Transverse colon (tissue), 4 donors: ENCODE measurements at regions not wholly inside any gene's neighbourhood (a gene's known extent, or its start where the extent isn't known, plus 50 kb on each side); places are given as distances from the start of the nearest gene placed in this dataset.

ENCODE experiments used
- DNase-seq: peaks from one replicate; pipeline ENCODE4 v3.0.0-alpha.2; 2019
- H3K27ac ChIP-seq, 4 donors: fragments of 200-600 bp; sonication (generic); 2 replicates each; pipeline ENCODE4 v1.5.1; 2016 to 2018; ENCODE audit warnings: inconsistent platforms in 4 of 4
- H3K27me3 ChIP-seq: fragments of 200-600 bp; sonication (generic); 2 replicates; pipeline ENCODE4 v1.5.1; 2017; ENCODE audit warnings: inconsistent platforms
- H3K36me3 ChIP-seq, 4 donors: fragments of 200-600 bp; sonication (generic); 2 replicates each; pipeline ENCODE4 v1.5.1; 2017 to 2019; ENCODE audit warnings: inconsistent platforms in 4 of 4
- H3K4me1 ChIP-seq, 4 donors: fragments of 200-600 bp; sonication (generic); 2 replicates each; pipeline ENCODE4 v1.5.1; 2017 to 2020; ENCODE audit warnings: inconsistent platforms in 4 of 4
- H3K4me3 ChIP-seq, 4 donors: fragments of 200-600 bp; sonication (generic); 1 replicate in 1 of 4; 2 replicates in 3 of 4; pipeline versions ENCODE4 v1.5.1 to v1.6.1; 2017 to 2019; ENCODE audit warnings: inconsistent platforms in 4 of 4
- H3K9me3 ChIP-seq, 2 donors: fragments of 200-600 bp; sonication (generic); 2 replicates each; pipeline ENCODE4 v1.5.1; 2017 to 2019; ENCODE audit warnings: inconsistent platforms in 2 of 2
- EP300 ChIP-seq: sonication (generic); formaldehyde crosslinking; IDR thresholded peaks from one replicate; pipeline ENCODE4 v1.6.1; 2017; ENCODE audit warnings: antibody characterized with exemption, low read depth
- POLR2A ChIP-seq: fragments of 450-650 bp; IDR thresholded peaks from one replicate; pipeline ENCODE4 v1.6.1; 2016; ENCODE audit warnings: antibody characterized with exemption, mild to moderate bottlenecking, moderate library complexity
- POLR2AphosphoS5 ChIP-seq, 3 donors: sonication (generic); formaldehyde crosslinking; IDR thresholded peaks; one replicate each; pipeline ENCODE4 v1.6.1; 2016; ENCODE audit warnings: antibody characterized with exemption in 3 of 3
- WGBS, 2 donors: methylation state at CpG; one replicate each; pipeline ENCODE4 v1.1.5; 2018; ENCODE audit warnings: low coverage in 1 of 2; 5-methylcytosine and 5-hydroxymethylcytosine counted together
- in situ Hi-C, 4 donors: fragments of 200-750 bp; cut with MboI; loops; one replicate each; pipeline versions ENCODE4 v1.15.0 to v1.15.1; 2017; ENCODE audit warnings: low sequenced_read_pairs in 3 of 4, low pct_ligation_motif_present in 1 of 4, low pct_unique_long_range_greater_than_20kb in 1 of 4
- intact Hi-C: fragments of 100-400 bp; cut with DNase I; formaldehyde crosslinking; loops from one replicate; pipeline ENCODE4 v1.15.1; 2023; ENCODE audit warnings: low total_unique reads
- TF ChIP-seq, protein P1 (sequence below), 5 experiments: fragments of 200-600 bp in 3 of 5; fragments of 450-650 bp in 2 of 5; sonication (generic) in 3 of 5; IDR thresholded peaks; 1 replicate in 2 of 5; 2 replicates in 3 of 5; pipeline ENCODE4 v1.5.1; 2016 to 2017; ENCODE audit warnings: antibody characterized with exemption in 5 of 5, inconsistent platforms in 3 of 5, mild to moderate bottlenecking in 2 of 5, moderate library complexity in 1 of 5

DNA sequence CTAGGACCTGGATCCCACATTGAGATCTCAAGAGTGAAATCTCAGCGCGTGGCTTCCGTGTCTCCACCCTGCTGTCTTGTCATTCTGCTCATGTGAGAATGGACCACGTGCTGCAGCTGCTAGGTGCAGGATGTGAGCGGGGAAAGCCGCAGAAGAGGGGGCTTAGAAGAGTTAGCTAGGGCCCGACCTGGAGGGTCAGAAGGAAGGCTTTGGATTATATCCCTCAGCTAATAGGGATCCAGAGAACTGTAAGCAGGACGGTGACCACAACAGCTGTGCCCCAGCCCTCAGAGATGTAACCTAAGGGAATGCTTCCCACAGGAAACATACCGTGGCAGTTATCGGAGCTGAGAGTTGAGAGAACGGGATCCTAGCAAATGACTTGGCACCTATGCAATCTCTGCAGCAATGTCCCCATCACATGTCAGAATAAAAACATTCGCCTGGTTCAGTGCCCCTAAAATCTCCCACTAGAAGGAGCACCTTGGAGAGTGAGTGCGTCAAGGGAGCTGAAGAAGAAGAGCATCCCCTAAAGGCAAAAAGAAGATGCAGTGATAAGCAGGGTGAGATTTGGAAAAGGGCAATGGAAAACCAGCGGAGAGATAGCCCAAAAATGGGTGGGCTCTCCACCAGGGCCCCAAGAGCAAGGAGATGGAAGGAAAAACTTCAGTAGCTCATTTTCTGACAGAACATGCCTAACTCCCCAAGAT is 76.9 kb upstream of the ST8SIA2 start:
- no peak for DNase-seq
- in situ Hi-C loops: no loop called here
- 79 to 80% methylated on average over 8 to 14 of the region's 14 CpGs for WGBS, 2 donors
- Histone ChIP-seq H3K9me3 (no peaks in the 10 kb centered on the region), H3K4me3 (no peak overlapping the region), H3K36me3 (no peaks in the 10 kb centered on the region), H3K27me3 (peaks cover 5% of the 10 kb centered on the region), H3K27ac (no peak overlapping the region), H3K4me1 (no peaks in the 10 kb centered on the region)
- no peak for TF ChIP-seq EP300
- no peak for TF ChIP-seq POLR2AphosphoS5 (IDR thresholded peaks at IDR 0.05)
- TF ChIP-seq POLR2A: no peak
- TF ChIP-seq, protein P1, sequence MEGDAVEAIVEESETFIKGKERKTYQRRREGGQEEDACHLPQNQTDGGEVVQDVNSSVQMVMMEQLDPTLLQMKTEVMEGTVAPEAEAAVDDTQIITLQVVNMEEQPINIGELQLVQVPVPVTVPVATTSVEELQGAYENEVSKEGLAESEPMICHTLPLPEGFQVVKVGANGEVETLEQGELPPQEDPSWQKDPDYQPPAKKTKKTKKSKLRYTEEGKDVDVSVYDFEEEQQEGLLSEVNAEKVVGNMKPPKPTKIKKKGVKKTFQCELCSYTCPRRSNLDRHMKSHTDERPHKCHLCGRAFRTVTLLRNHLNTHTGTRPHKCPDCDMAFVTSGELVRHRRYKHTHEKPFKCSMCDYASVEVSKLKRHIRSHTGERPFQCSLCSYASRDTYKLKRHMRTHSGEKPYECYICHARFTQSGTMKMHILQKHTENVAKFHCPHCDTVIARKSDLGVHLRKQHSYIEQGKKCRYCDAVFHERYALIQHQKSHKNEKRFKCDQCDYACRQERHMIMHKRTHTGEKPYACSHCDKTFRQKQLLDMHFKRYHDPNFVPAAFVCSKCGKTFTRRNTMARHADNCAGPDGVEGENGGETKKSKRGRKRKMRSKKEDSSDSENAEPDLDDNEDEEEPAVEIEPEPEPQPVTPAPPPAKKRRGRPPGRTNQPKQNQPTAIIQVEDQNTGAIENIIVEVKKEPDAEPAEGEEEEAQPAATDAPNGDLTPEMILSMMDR (IDR thresholded peaks at IDR 0.05): no peak
- intact Hi-C loops: no loop called here

DNA sequence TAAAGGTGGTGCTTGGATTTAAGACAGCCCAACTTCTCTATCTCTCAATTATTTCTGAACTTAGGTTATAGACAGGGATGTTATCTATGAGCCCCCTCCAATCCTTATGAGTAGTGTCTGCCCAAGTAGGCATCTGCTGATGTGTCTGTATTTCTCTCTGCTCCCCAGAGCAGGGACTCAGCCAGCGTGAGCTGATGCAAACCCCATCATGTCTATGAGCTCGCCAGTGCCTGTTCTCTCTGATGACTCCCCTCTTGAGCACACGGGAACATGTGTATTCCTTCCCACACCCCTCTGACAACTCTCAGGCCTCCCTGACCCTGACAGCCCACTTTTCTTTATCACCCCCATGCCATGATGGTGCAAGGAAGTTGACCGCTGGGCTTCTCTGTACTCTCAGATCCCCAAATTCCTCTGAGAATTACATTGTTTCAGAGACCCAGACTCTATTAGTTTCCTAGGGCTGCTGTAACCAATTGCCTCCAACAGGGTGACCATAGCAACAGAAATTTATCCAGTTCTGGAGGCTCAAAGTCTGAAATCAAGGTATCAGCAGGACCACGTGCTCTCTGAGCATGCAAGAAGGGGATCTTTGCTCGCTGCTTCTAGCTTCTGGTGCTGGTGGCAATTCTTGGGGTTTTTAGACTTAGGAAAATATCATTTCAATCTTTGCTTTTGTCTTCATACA is 73.5 kb upstream of the ST8SIA2 start:
- 82 to 88% methylated on average over 4 to 6 of the region's 6 CpGs for WGBS, 2 donors
- DNase-seq: no peak
- intact Hi-C loops: no loop called here

DNA sequence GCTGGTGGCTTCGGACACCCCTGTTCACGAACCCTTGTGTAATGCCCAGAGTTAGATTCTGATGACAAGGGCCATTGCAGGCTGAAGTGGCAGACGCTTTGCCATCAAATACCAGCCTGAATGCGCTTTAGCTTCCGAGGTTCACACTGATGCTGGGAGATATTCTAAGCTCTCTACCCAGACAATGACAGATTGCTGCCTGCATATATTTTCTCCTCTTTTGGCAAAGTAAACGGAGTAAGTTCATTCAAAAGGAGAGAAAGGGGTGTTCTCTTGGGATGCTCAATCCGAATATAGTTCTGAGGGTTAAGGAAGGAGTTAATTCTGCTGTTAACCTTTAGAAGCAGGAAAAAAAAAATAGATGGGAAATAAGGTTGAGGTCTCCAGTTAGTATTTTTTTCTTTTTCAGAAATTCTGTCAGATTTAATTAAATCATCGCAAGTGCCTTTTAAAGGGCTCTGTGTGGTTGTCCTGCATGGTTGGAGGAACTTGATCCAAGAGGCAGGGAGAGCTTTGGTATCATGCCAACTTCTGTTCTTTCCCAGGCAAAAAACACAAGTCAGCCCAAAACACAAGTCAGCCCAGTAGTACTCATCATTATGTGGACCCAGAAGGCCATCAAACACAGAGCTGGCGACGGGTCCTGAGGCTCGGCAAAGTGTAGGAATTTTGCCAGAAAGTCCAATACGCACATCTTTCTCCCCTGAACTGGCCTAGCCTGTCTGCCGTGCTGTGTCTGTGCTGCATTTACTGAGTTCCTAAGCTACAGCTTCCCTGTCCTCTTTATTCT is 70.9 kb upstream of the ST8SIA2 start:
- Histone ChIP-seq H3K9me3 (no peaks in the 10 kb centered on the region), H3K4me1 (no peaks in the 10 kb centered on the region), H3K4me3 (no peak overlapping the region), H3K36me3 (no peaks in the 10 kb centered on the region), H3K27ac (no peak overlapping the region), H3K27me3 (no peaks in the 10 kb centered on the region)
- intact Hi-C loops: no loop called here
- TF ChIP-seq POLR2AphosphoS5 (IDR thresholded peaks at IDR 0.05): no peak
- TF ChIP-seq EP300: no peak
- TF ChIP-seq, protein P1 (IDR thresholded peaks at IDR 0.05): no peak
- no peak for TF ChIP-seq POLR2A
- in situ Hi-C loops: no loop called here
- WGBS, 2 donors: 59 to 83% methylated on average over 5 to 13 of the region's 13 CpGs
- no peak for DNase-seq

More for the DNA sequence above, 73.5 kb upstream of the ST8SIA2 start:
- H3K27me3 ChIP-seq: no peaks in the 10 kb centered on the region
- no peaks in the 10 kb centered on the region for H3K9me3 ChIP-seq
- no peak for TF ChIP-seq EP300
- TF ChIP-seq POLR2AphosphoS5 (IDR thresholded peaks at IDR 0.05): no peak
- TF ChIP-seq, protein P1 (IDR thresholded peaks at IDR 0.05): no peak
- no peak for TF ChIP-seq POLR2A
- no peaks in the 10 kb centered on the region for H3K4me1 ChIP-seq
- in situ Hi-C loops: no loop called here
- no peak overlapping the region for H3K4me3 ChIP-seq
- no peak overlapping the region for H3K27ac ChIP-seq
- H3K36me3 ChIP-seq: no peaks in the 10 kb centered on the region

DNA sequence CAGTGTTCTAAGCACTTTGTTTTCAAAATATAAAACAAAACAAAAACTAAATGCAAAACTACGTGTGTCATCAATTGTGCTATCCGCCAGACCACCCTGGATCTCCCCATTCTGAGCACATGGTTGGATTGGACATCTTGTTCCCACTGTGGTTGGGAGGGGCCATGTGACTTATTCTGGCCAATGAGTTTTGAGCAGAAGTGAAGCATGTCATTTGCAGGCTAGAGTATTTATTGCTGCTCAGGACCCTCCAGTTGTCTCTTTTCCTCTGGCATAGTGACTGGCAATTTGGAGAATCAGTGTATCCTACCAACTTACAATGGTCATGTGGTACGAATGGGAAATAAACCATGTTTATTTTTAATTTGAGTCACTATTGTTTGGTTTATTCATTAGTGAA is 70.2 kb upstream of the ST8SIA2 start:
- intact Hi-C loops: no loop called here
- H3K4me1 ChIP-seq: no peaks in the 10 kb centered on the region
- H3K36me3 ChIP-seq: no peaks in the 10 kb centered on the region
- DNase-seq: no peak
- in situ Hi-C loops: no loop called here
- H3K9me3 ChIP-seq: no peaks in the 10 kb centered on the region
- no peak overlapping the region for H3K4me3 ChIP-seq
- H3K27ac ChIP-seq: no peak overlapping the region
- TF ChIP-seq EP300 (no peak), POLR2A (no peak), POLR2AphosphoS5 (IDR thresholded peaks at IDR 0.05) (no peak)
- TF ChIP-seq, protein P1 (IDR thresholded peaks at IDR 0.05): no peak
- no peaks in the 10 kb centered on the region for H3K27me3 ChIP-seq
- 62 to 78% methylated on average over 3 of the region's 3 CpGs for WGBS, 2 donors
